CD4-positive, alpha-beta memory T cell (primary cell): ENCODE measurements at regions not wholly inside any gene's neighbourhood (a gene's known extent, or its start where the extent isn't known, plus 50 kb on each side); places are given as distances from the start of the nearest gene placed in this dataset.

Source experiments
- CTCF ChIA-PET: fragments of 350-600 bp; sonication (Branson Sonifier 250); formaldehyde crosslinking; loops from one replicate; lab custom pipeline; 2021; ENCODE audit warnings: inconsistent platforms; ENCODE audit not compliant: partially characterized antibody; lab: Charles Lee
- POLR2A ChIA-PET: fragments of 350-600 bp; sonication (Branson Sonifier 250); formaldehyde crosslinking; loops from one replicate; lab custom pipeline; 2021; ENCODE audit not compliant: partially characterized antibody; lab: Charles Lee
- DNase-seq, 5 donors: peaks; one replicate each; pipeline versions ENCODE4 v3.0.0 to v3.0.0-alpha.2; 2020 to 2022; ENCODE audit warnings: mixed read lengths in 1 of 5
- H3K27ac ChIP-seq: one replicate; pipeline ENCODE4 v1.7.0; 2013; ENCODE audit warnings: low read depth, low read length
- H3K27me3 ChIP-seq: 2 replicates; pipeline ENCODE4 v1.7.0; 2013; ENCODE audit warnings: mild to moderate bottlenecking, low read length, moderate library complexity; ENCODE audit not compliant: insufficient read depth
- H3K36me3 ChIP-seq: 2 replicates; pipeline ENCODE4 v1.7.0; 2013; ENCODE audit warnings: mild to moderate bottlenecking, low read length, moderate library complexity; ENCODE audit not compliant: insufficient read depth
- H3K4me1 ChIP-seq: 2 replicates; pipeline ENCODE4 v1.7.0; 2013; ENCODE audit warnings: mild to moderate bottlenecking, low read length, moderate library complexity; ENCODE audit not compliant: insufficient read depth
- H3K4me3 ChIP-seq, 2 donors: one replicate each; pipeline ENCODE4 v1.7.0; 2013; ENCODE audit warnings: low read length in 2 of 2, mild to moderate bottlenecking in 1 of 2
- H3K9me3 ChIP-seq, 2 donors: one replicate each; pipeline ENCODE4 v1.7.0; 2013; ENCODE audit warnings: low read length in 2 of 2, control low read depth in 1 of 2; ENCODE audit not compliant: control insufficient read depth in 1 of 2
- H3K27ac Mint-ChIP-seq, 7 donors: one replicate each; pipeline ENCODE4 v1.8.0; 2020 to 2021; ENCODE audit warnings: mixed read lengths in 7 of 7, mild to moderate bottlenecking in 6 of 7, inconsistent platforms in 3 of 7, moderate library complexity in 3 of 7
- H3K27me3 Mint-ChIP-seq, 2 donors: one replicate each; pipeline ENCODE4 v1.8.0; 2020 to 2021; ENCODE audit warnings: mixed read lengths in 2 of 2
- H3K36me3 Mint-ChIP-seq, 2 donors: one replicate each; pipeline ENCODE4 v1.8.0; 2020 to 2021; ENCODE audit warnings: mixed read lengths in 2 of 2, inconsistent platforms in 1 of 2, mild to moderate bottlenecking in 1 of 2
- H3K4me1 Mint-ChIP-seq, 4 donors: one replicate each; pipeline ENCODE4 v1.8.0; 2020 to 2021; ENCODE audit warnings: mixed read lengths in 4 of 4, mild to moderate bottlenecking in 1 of 4
- H3K4me3 Mint-ChIP-seq, 8 donors: one replicate each; pipeline ENCODE4 v1.8.0; 2020 to 2021; ENCODE audit warnings: mixed read lengths in 8 of 8, mild to moderate bottlenecking in 7 of 8, moderate library complexity in 6 of 8, inconsistent platforms in 3 of 8
- H3K9me3 Mint-ChIP-seq, 8 donors: one replicate each; pipeline ENCODE4 v1.8.0; 2020 to 2021; ENCODE audit warnings: mixed read lengths in 8 of 8, mild to moderate bottlenecking in 5 of 8, inconsistent platforms in 3 of 8, moderate library complexity in 1 of 8
- intact Hi-C: fragments of 100-400 bp; cut with micrococcal nuclease; formaldehyde crosslinking; loops from one replicate; pipeline ENCODE4 v1.15.1; 2023

GRCh38 chr2:126342457-126342856 is 313.5 kb upstream of the GYPC start:
- Mint-ChIP-seq H3K4me3 (no peak overlapping the region), H3K9me3 (peaks cover 0 to 3% (median 0%) of the 10 kb centered on the region in 8 donors), H3K4me1 (no peaks in the 10 kb centered on the region), H3K36me3 (no peaks in the 10 kb centered on the region), H3K27ac (no peak overlapping the region), H3K27me3 (no peaks in the 10 kb centered on the region)
- Histone ChIP-seq H3K27ac (no peak overlapping the region), H3K27me3 (no peaks in the 10 kb centered on the region), H3K4me1 (no peaks in the 10 kb centered on the region), H3K9me3 (no peaks in the 10 kb centered on the region), H3K4me3 (no peak overlapping the region), H3K36me3 (no peaks in the 10 kb centered on the region)
- ChIA-PET CTCF (no interaction called here), POLR2A (no interaction called here)
- DNase-seq: no peak
- intact Hi-C loops: no loop called here

- Mint-ChIP-seq H3K4me1 (no peaks in the 10 kb centered on the region), H3K36me3 (no peaks in the 10 kb centered on the region), H3K4me3 (no peak overlapping the region), H3K9me3 (peaks cover 0 to 5% (median 0%) of the 10 kb centered on the region in 8 donors), H3K27ac (no peak overlapping the region), H3K27me3 (no peaks in the 10 kb centered on the region)
- H3K9me3 ChIP-seq: no peaks in the 10 kb centered on the region
- no peak overlapping the region for H3K4me3 ChIP-seq
- ChIA-PET CTCF (no interaction called here), POLR2A (no interaction called here)
- no peak overlapping the region for H3K27ac ChIP-seq
- DNase-seq: no peak
- H3K27me3 ChIP-seq: no peaks in the 10 kb centered on the region
- no peaks in the 10 kb centered on the region for H3K4me1 ChIP-seq
- intact Hi-C loops: no loop called here
- no peaks in the 10 kb centered on the region for H3K36me3 ChIP-seq
These were observed 312.8 kb upstream of the GYPC start for GRCh38 chr2:126343136-126343535.

DNA sequence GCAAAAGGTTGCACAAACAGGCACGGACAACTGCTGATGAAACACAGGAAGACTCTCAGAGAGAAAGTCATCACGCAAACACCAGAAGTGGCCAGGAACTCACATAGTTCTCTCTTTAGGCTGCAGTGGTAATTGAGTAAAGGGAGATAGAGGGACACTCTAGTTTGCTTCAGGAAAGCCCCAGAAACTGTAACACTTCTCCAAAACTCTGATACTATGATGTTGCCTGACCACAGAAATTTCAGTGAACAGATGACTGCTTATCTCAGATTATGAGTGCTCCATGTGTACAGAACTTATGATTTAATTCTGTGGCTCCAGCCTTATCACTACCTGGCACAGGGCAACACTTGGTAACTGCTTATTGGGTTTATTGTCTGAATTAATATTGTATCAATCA is 311.5 kb upstream of the GYPC start:
- ChIA-PET POLR2A (no interaction called here), CTCF (no interaction called here)
- Histone ChIP-seq H3K9me3 (no peaks in the 10 kb centered on the region), H3K27me3 (no peaks in the 10 kb centered on the region), H3K4me3 (no peak overlapping the region), H3K4me1 (no peaks in the 10 kb centered on the region), H3K36me3 (no peaks in the 10 kb centered on the region), H3K27ac (no peak overlapping the region)
- intact Hi-C loops: no loop called here
- Mint-ChIP-seq H3K27ac (no peak overlapping the region), H3K36me3 (no peaks in the 10 kb centered on the region), H3K27me3 (no peaks in the 10 kb centered on the region), H3K9me3 (peaks cover 0 to 5% (median 0%) of the 10 kb centered on the region in 8 donors), H3K4me1 (no peaks in the 10 kb centered on the region), H3K4me3 (no peak overlapping the region)
- no peak for DNase-seq

DNA sequence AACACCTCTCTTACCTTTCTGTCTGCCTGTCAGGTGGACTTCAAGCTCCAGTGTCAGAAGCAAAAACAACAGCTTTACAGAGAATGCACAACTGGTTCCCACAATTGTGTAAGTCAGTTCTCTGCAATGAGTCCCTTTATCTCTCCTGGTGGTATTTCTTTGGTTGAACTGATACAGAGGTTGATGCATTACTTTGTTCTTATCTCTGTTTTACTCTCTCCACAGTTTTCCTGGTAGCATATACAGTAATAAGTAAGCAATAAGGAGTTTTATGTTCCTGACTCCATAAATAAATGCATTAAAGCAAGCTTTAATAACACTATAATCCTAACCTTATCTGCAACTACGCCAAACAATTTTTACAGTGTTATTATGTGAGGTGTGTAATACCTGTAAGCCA is 310.3 kb upstream of the GYPC start:
- no peak overlapping the region for H3K27ac ChIP-seq
- intact Hi-C loops: no loop called here
- ChIA-PET CTCF (no interaction called here), POLR2A (no interaction called here)
- DNase-seq: no peak
- H3K36me3 ChIP-seq: no peaks in the 10 kb centered on the region
- H3K4me1 ChIP-seq: no peaks in the 10 kb centered on the region
- no peaks in the 10 kb centered on the region for H3K4me1 Mint-ChIP-seq
- no peaks in the 10 kb centered on the region for H3K27me3 ChIP-seq
- peaks cover 0 to 1% of the 10 kb centered on the region in 2 donors for H3K27me3 Mint-ChIP-seq
- no peak overlapping the region for H3K4me3 ChIP-seq
- H3K9me3 Mint-ChIP-seq: peaks cover 0 to 9% (median 3%) of the 10 kb centered on the region in 8 donors
- no peaks in the 10 kb centered on the region for H3K36me3 Mint-ChIP-seq
- no peaks in the 10 kb centered on the region for H3K9me3 ChIP-seq
- no peak overlapping the region for H3K27ac Mint-ChIP-seq
- H3K4me3 Mint-ChIP-seq: no peak overlapping the region

GRCh38 chr2:126356631-126357030 is 299.3 kb upstream of the GYPC start:
- no peaks in the 10 kb centered on the region for H3K4me1 Mint-ChIP-seq
- no peak overlapping the region for H3K27ac Mint-ChIP-seq
- H3K36me3 Mint-ChIP-seq: no peaks in the 10 kb centered on the region
- Histone ChIP-seq H3K4me3 (no peak overlapping the region), H3K27ac (no peak overlapping the region), H3K9me3 (no peaks in the 10 kb centered on the region), H3K4me1 (no peaks in the 10 kb centered on the region), H3K36me3 (no peaks in the 10 kb centered on the region), H3K27me3 (no peaks in the 10 kb centered on the region)
- ChIA-PET CTCF (no interaction called here), POLR2A (no interaction called here)
- H3K9me3 Mint-ChIP-seq: no peaks in the 10 kb centered on the region
- no peak overlapping the region for H3K4me3 Mint-ChIP-seq
- H3K27me3 Mint-ChIP-seq: peaks cover 0 to 5% of the 10 kb centered on the region in 2 donors
- no peak for DNase-seq
- intact Hi-C loops: no loop called here

GRCh38 chr2:126358122-126358521 is 297.8 kb upstream of the GYPC start:
- Mint-ChIP-seq H3K4me3 (no peak overlapping the region), H3K9me3 (no peaks in the 10 kb centered on the region), H3K36me3 (no peaks in the 10 kb centered on the region), H3K27ac (no peak overlapping the region), H3K27me3 (peaks cover 0 to 4% of the 10 kb centered on the region in 2 donors), H3K4me1 (no peaks in the 10 kb centered on the region)
- Histone ChIP-seq H3K4me1 (no peaks in the 10 kb centered on the region), H3K27me3 (no peaks in the 10 kb centered on the region), H3K4me3 (no peak overlapping the region), H3K27ac (no peak overlapping the region), H3K9me3 (no peaks in the 10 kb centered on the region), H3K36me3 (no peaks in the 10 kb centered on the region)
- DNase-seq: no peak
- POLR2A ChIA-PET: no interaction called here
- CTCF ChIA-PET: interaction anchor here (1.1 kb wide), 1 partner anchor 13 kb away, joined by 3 read pairs; no protein-coding TSS in a partner anchor
- intact Hi-C loops: no loop called here

DNA sequence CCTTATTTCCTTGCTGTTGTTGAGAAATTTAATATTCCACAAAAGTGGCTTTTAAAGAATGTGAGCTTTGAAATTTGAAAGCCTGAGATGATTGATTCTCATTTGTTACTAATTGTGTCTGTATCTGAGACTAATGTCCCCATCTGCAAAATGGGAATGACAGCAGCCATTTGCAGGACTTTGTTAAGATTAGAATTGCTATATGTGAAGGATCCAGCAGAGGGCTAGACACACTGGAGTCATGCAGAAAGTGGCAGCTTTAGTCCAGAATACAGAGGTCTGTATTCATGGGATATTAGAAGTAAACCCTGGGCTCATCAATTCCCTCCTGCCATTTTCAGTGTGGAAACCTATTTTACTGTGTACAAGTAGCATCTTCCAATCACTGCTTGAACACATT is 296.5 kb upstream of the GYPC start:
- Histone ChIP-seq H3K4me1 (no peaks in the 10 kb centered on the region), H3K9me3 (no peaks in the 10 kb centered on the region), H3K36me3 (no peaks in the 10 kb centered on the region), H3K27me3 (no peaks in the 10 kb centered on the region), H3K27ac (no peak overlapping the region), H3K4me3 (no peak overlapping the region)
- ChIA-PET POLR2A (no interaction called here), CTCF (no interaction called here)
- H3K36me3 Mint-ChIP-seq: no peaks in the 10 kb centered on the region
- intact Hi-C loops: loop anchor here (1.0 kb wide), 1 partner anchor 418 kb away; no protein-coding TSS in a partner anchor
- no peak overlapping the region for H3K4me3 Mint-ChIP-seq
- peak in 2 of 5 donors; percentile 2 to 11 for DNase-seq
- H3K9me3 Mint-ChIP-seq: no peaks in the 10 kb centered on the region
- H3K27me3 Mint-ChIP-seq: peaks cover 0 to 4% of the 10 kb centered on the region in 2 donors
- H3K4me1 Mint-ChIP-seq: no peaks in the 10 kb centered on the region
- no peak overlapping the region for H3K27ac Mint-ChIP-seq

GRCh38 chr2:126367361-126367760 is 288.6 kb upstream of the GYPC start:
- intact Hi-C loops: no loop called here
- H3K4me3 ChIP-seq: no peak overlapping the region
- POLR2A ChIA-PET: no interaction called here
- DNase-seq: no peak
- no peaks in the 10 kb centered on the region for H3K36me3 ChIP-seq
- no peaks in the 10 kb centered on the region for H3K4me1 ChIP-seq
- no peak overlapping the region for H3K4me3 Mint-ChIP-seq
- H3K27ac ChIP-seq: no peak overlapping the region
- no peaks in the 10 kb centered on the region for H3K27me3 ChIP-seq
- no peaks in the 10 kb centered on the region for H3K4me1 Mint-ChIP-seq
- CTCF ChIA-PET: no interaction called here
- peaks cover 3 to 4% of the 10 kb centered on the region in 2 donors for H3K27me3 Mint-ChIP-seq
- H3K36me3 Mint-ChIP-seq: no peaks in the 10 kb centered on the region
- H3K27ac Mint-ChIP-seq: no peak overlapping the region
- no peaks in the 10 kb centered on the region for H3K9me3 ChIP-seq
- no peaks in the 10 kb centered on the region for H3K9me3 Mint-ChIP-seq
